Small intestine (tissue), 7 donors: ENCODE measurements at regions not wholly inside any gene's neighbourhood (a gene's known extent, or its start where the extent isn't known, plus 50 kb on each side); places are given as distances from the start of the nearest gene placed in this dataset.
"Not testable (repeated sequence)": the region's sequence is repeated elsewhere in the genome, so short reads cannot be mapped to it uniquely, and the experiment has no call there.

ENCODE experiments used
- DNase-seq, 2 donors: peaks; one replicate each; pipeline versions ENCODE4 v3.0.0 to v3.0.0-alpha.2; 2013
- FAIRE-seq: peaks from 2 replicates; lab custom pipeline; 2012; peaks lifted over from hg19 to GRCh38; lab: Jason Lieb, UNC
- H3K27ac ChIP-seq, 3 donors: one replicate each; pipeline ENCODE4 v1.5.1; 2013; ENCODE audit warnings: low read length in 2 of 3, mild to moderate bottlenecking in 2 of 3, control low read depth in 1 of 3, inconsistent platforms in 1 of 3, low read depth in 1 of 3, moderate library complexity in 1 of 3
- H3K27me3 ChIP-seq, 3 donors: one replicate each; pipeline ENCODE4 v1.6.1; 2013; ENCODE audit warnings: low read length in 3 of 3, inconsistent platforms in 1 of 3; ENCODE audit not compliant: control insufficient read depth in 3 of 3, insufficient read depth in 3 of 3
- H3K36me3 ChIP-seq, 3 donors: one replicate each; pipeline ENCODE4 v1.6.1; 2013; ENCODE audit warnings: low read length in 3 of 3, inconsistent platforms in 1 of 3, low read depth in 1 of 3, mild to moderate bottlenecking in 1 of 3, moderate library complexity in 1 of 3; ENCODE audit not compliant: control insufficient read depth in 3 of 3, insufficient read depth in 2 of 3
- H3K4me1 ChIP-seq, 3 donors: one replicate each; pipeline ENCODE4 v1.6.1; 2013; ENCODE audit warnings: low read length in 2 of 3, inconsistent platforms in 1 of 3, low read depth in 1 of 3, mild to moderate bottlenecking in 1 of 3, moderate library complexity in 1 of 3; ENCODE audit not compliant: control insufficient read depth in 3 of 3, insufficient read depth in 2 of 3
- H3K4me3 ChIP-seq, 3 donors: one replicate each; pipeline ENCODE4 v1.5.1; 2013; ENCODE audit warnings: low read length in 3 of 3, control low read depth in 1 of 3, inconsistent platforms in 1 of 3, low read depth in 1 of 3, mild to moderate bottlenecking in 1 of 3, moderate library complexity in 1 of 3
- H3K9me3 ChIP-seq, 2 donors: one replicate each; pipeline ENCODE4 v1.6.1; 2013; ENCODE audit warnings: low read depth in 1 of 2, low read length in 1 of 2; ENCODE audit not compliant: control insufficient read depth in 2 of 2, insufficient read depth in 1 of 2
- WGBS, 3 donors: extraction: QIAGEN DNeasy Blood & Tissue Kit; methylation state at CpG; one replicate each; pipeline ENCODE4 v1.1.7; 2013; 5-methylcytosine and 5-hydroxymethylcytosine counted together
- donor health status: healthy with polysubstance abuse.
- donor health status: control.
- donor health status: control.
- donor health status: Bipolar disorder and iron deficiency.
- donor health status: healthy.

DNA sequence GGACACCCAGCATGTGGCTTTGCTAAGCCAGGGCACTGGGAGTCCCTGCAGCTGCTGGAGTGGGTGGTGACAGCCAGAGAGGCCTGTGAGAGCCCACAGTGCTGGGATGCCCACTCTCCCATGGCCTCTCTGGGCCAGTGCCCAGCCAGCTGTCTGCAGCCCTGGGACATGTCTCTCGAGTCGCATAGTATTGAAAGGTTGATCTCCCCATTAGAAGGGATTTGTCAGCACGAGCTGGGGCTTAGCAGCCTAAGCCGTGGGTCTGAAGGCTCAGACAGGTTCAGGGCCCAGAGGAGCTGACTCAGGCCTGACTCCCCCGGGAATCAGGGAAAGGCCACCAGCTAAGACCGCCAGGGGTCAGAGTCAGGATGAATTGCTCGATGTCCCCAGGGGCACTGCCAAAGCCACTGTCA lies 53.5 kb downstream of the FOXD2 start:
- Histone ChIP-seq H3K9me3 (no peaks in the 10 kb centered on the region), H3K36me3 (no peaks in the 10 kb centered on the region), H3K27me3 (peaks cover 3 to 12% (median 6%) of the 10 kb centered on the region in 3 donors), H3K4me1 (no peaks in the 10 kb centered on the region), H3K27ac (no peak overlapping the region), H3K4me3 (no peak overlapping the region)
- 76 to 86% (median 86%) methylated on average over 7 of the region's 7 CpGs for WGBS, 3 donors
- DNase-seq = no peak
- FAIRE-seq = no peak

DNA sequence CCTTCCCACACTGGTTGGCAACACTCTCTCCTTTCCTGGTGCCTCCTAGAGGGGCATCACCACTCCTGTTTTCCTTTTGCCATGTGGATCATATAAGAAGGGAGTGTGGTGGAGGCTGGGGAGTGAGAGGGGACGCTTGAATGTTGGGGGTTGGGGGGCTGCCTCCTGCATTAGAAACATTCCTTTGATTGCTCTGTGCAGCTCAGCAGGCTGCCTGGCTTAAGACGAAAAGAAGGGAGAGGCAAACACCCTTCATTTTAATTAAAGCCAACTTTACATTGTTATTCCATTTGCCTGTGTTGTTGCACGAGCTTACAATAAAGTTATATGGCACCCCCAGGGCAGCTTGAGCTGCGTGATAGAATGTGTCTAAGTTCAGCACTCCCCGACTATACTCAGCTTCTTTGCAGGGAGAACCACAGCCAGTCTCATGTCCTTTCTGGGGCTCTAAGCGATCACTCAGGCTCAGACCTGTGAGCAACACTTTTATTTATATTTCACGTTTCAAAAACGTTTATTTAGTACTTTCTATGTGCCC lies 57.4 kb downstream of the FOXD2 start:
- H3K27ac ChIP-seq = no peak overlapping the region
- no peaks in the 10 kb centered on the region for H3K4me1 ChIP-seq
- DNase-seq = no peak
- FAIRE-seq = no peak
- H3K4me3 ChIP-seq = no peak overlapping the region
- peaks cover 3 to 13% (median 6%) of the 10 kb centered on the region in 3 donors for H3K27me3 ChIP-seq
- 40 to 47% (median 40%) methylated on average over 8 of the region's 8 CpGs for WGBS, 3 donors
- no peaks in the 10 kb centered on the region for H3K36me3 ChIP-seq
- no peaks in the 10 kb centered on the region for H3K9me3 ChIP-seq

DNA sequence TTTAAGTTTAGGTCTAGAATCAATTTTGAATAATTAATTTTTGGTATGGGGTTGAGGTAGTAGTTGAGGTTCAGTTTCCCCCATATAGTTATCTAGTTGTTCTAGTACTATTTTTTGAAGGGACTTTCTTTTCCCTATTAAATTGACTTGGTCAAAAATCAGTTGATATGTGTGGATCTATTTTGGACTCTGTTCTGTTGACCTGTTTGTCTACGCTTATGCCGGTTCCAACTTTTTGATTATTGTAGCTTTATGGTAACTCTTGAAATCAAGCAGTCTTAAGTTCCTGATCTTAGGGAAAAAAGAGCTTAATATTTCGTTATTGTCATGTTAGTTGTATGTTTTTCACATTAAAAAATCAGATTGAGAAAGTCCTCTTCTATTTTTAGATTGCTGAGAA lies 60.7 kb downstream of the FOXD2 start:
- Histone ChIP-seq H3K4me3 (no peak overlapping the region), H3K27ac (no peak overlapping the region), H3K36me3 (no peaks in the 10 kb centered on the region), H3K27me3 (peaks cover 3 to 11% (median 7%) of the 10 kb centered on the region in 3 donors), H3K9me3 (no peaks in the 10 kb centered on the region), H3K4me1 (no peaks in the 10 kb centered on the region)
- no peak for DNase-seq
- no peak for FAIRE-seq
- WGBS, 3 donors = 64 to 67% (median 64%) methylated on average over 3 of the region's 3 CpGs

DNA sequence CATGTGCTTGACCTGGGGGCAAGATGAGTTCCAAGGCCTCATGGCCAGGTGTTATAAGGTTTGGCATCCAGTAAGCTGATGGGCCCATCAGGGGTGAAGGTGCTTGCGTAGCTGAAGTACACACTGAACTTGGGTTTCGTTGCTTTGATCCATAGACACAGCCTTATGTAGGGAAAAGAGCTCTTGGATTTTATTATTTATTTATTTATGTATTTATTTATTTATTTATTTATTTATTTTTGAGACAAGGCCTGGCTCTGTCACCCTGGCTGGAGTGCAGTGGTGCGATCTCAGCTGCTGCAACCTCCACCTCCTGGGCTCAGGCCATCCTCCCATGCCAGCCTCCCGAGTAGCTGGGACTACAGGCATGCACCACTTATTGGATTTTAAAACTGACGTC lies 63.2 kb downstream of the FOXD2 start:
- DNase-seq = no peak
- Histone ChIP-seq H3K9me3 (no peaks in the 10 kb centered on the region), H3K4me3 (no peak overlapping the region), H3K36me3 (no peaks in the 10 kb centered on the region), H3K27me3 (peaks cover 3 to 6% (median 4%) of the 10 kb centered on the region in 3 donors), H3K27ac (no peak overlapping the region), H3K4me1 (no peaks in the 10 kb centered on the region)
- 88 to 94% (median 92%) methylated on average over 5 of the region's 5 CpGs for WGBS, 3 donors
- FAIRE-seq = no peak

DNA sequence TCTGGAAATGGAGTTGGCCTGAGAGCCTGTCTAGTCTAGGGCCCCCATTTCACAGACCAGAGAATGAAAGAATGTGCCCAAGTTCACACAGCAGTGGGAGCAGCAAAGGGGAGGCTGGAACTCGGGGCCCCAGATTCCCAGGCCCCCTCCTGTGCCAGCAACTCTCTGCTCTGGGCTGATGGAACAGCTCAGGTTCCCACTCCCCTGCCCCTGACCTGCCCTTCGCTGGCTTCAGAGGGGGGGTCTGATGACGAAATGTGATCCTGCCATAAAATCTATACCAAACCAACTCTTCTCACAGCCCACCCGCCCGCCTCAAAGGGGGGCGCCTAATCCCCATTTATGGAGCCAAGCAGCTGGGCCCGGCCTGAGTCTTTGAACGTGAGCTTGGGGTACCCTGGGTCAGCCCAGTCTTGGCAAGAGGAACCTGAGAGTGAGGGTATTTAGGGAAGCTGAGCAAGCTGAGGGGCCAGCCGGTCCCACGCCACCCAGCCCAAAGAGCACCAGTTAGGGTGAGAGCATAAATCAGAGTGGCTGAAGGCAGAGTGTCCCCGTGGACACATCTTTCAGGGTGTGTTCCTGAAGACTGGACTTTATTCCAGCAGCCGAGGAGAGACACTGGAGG lies 65.0 kb downstream of the FOXD2 start:
- no peaks in the 10 kb centered on the region for H3K36me3 ChIP-seq

DNA sequence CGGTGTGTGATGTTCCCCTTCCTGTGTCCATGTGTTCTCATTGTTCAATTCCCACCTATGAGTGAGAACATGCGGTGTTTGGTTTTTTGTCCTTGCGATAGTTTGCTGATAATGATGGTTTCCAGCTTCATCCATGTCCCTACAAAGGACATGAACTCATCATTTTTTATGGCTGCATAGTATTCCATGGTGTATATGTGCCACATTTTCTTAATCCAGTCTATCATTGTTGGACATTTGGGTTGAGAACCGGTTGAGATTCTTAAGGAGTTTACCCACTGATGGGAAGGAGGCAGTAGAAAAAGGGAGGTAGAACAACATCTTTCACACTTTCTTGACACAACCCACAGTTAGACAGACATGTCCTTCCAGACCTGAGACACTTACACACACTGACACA lies 67.0 kb downstream of the FOXD2 start:
- DNase-seq, H3K4me3 ChIP-seq, H3K27ac ChIP-seq, H3K9me3 ChIP-seq, FAIRE-seq, H3K36me3 ChIP-seq: not testable (repeated sequence)
- 94 to 98% (median 95%) methylated on average over 2 of the region's 4 CpGs for WGBS, 3 donors
- H3K4me1 ChIP-seq = peaks cover 2 to 12% (median 3%) of the 10 kb centered on the region in 3 donors
- H3K27me3 ChIP-seq = peaks cover 0 to 19% (median 13%) of the 10 kb centered on the region in 3 donors

More for the DNA sequence above, 65.0 kb downstream of the FOXD2 start:
- no peak overlapping the region for H3K27ac ChIP-seq
- FAIRE-seq (no peak), DNase-seq (no peak)
- H3K9me3 ChIP-seq = no peaks in the 10 kb centered on the region
- peaks cover 0 to 14% (median 10%) of the 10 kb centered on the region in 3 donors for H3K27me3 ChIP-seq
- no peaks in the 10 kb centered on the region for H3K4me1 ChIP-seq
- no peak overlapping the region for H3K4me3 ChIP-seq
- WGBS, 3 donors = 74 to 76% (median 75%) methylated on average over 12 of the region's 12 CpGs

DNA sequence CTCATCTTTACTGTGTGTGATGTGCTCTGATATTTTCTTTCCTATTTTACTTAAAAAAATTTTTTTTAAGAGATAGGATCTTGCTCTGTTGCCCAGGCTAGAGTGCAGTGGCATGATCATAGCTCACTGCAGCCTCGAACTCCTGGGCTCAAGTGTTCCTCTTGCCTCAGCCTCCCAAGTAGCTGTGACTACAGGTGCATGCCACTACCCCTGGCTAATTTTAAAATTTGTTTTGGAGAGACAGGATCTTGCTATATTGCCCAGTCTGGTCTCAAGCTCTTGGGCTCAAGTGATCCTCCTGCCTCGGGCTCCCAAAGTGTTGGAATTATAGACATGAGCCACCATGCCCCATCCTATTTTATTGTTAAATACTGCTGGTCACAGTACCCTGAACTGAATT lies 67.4 kb downstream of the FOXD2 start:
- no peak for DNase-seq
- peaks cover 2 to 12% (median 3%) of the 10 kb centered on the region in 3 donors for H3K4me1 ChIP-seq
- peaks cover 0 to 19% (median 13%) of the 10 kb centered on the region in 3 donors for H3K27me3 ChIP-seq
- no peaks in the 10 kb centered on the region for H3K9me3 ChIP-seq
- no peak overlapping the region for H3K27ac ChIP-seq
- WGBS, 3 donors = 53 to 73% (median 58%) methylated on average over 2 of the region's 2 CpGs
- H3K36me3 ChIP-seq = no peaks in the 10 kb centered on the region
- no peak for FAIRE-seq
- no peak overlapping the region for H3K4me3 ChIP-seq

DNA sequence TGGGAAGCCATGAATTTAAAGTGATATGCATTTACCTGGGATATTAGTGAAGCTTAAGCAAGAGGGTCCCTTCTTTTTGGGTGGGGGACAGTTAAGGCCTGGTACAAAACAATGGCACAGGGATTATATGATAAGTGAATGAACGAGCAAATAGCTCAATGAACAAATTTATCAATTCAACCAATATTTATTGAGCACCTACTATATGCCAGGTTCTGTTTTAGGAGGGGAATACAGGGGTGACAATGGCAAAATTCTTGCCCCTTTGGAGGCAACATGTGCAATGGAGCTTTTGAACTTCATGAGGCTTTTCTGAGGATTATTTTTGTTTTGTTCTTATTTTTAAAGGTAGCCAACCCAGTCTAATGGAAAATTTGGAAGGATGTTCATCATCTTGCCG lies 68.2 kb downstream of the FOXD2 start:
- FAIRE-seq (no peak), DNase-seq (no peak)
- peaks cover 2 to 12% (median 3%) of the 10 kb centered on the region in 3 donors for H3K4me1 ChIP-seq
- H3K27ac ChIP-seq = no peak overlapping the region
- peaks cover 0 to 21% (median 13%) of the 10 kb centered on the region in 3 donors for H3K27me3 ChIP-seq
- 82 to 93% (median 89%) methylated on average over 2 of the region's 2 CpGs for whole genome bisulfite sequencing, 3 donors
- no peaks in the 10 kb centered on the region for H3K9me3 ChIP-seq
- H3K36me3 ChIP-seq = no peaks in the 10 kb centered on the region
- no peak overlapping the region for H3K4me3 ChIP-seq
